DMS153 treated with DMSO at 0.1 percent for 48 hours (cell line): ENCODE measurements at regions not wholly inside any gene's neighbourhood (a gene's known extent, or its start where the extent isn't known, plus 50 kb on each side); places are given as distances from the start of the nearest gene placed in this dataset.
"Not testable (repeated sequence)": the region's sequence is repeated elsewhere in the genome, so short reads cannot be mapped to it uniquely, and the experiment has no call there.

Experiments used
- DNase-seq: peaks from one replicate; lab custom pipeline; 2025; ENCODE audit not compliant: unreplicated experiment; lab: John Stamatoyannopoulos, UW

DNA sequence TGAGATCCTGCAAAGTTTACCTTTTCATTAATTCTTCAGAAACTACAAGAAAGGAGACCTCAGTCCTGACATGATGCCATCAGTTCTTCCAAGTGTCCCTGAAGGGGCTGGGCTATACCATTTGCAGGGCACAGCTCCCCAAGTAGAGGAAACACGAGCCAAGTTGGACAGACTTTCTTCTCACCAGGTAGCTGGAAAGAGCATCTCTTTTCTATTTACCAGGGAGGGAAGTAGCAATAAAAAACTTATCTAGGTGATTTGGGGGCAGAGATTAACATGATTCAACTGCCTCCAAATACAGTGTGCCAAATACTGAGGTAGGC is 103.9 kb upstream of the KCND3 start:
- no peak for DNase-seq

- DNase-seq = no peak
Observed at GRCh38 chr1:112099979-112100378, 110.5 kb upstream of the KCND3 start.

GRCh38 chr1:112105557-112105956 is 116.1 kb upstream of the KCND3 start:
- DNase-seq = no peak

DNA sequence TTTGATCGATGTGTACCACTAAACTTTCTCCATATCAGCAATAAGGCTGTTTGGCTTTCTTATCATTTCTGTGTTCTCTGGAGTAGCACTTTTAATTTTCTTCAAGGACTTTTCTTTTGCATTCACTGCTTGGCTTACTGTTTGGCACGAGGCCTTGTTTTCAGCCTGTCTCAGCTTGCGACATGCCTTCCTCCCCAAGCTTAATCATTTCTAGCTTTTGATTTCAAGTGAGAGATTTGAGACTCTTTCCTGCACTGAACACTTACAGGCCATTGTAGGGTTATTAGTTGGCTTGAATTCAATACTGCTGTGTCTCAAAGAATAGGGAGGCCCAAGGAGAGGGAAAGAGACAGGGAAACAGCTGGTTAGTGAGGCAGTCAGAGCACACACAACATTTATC is 120.6 kb upstream of the KCND3 start:
- no peak for DNase-seq

DNA sequence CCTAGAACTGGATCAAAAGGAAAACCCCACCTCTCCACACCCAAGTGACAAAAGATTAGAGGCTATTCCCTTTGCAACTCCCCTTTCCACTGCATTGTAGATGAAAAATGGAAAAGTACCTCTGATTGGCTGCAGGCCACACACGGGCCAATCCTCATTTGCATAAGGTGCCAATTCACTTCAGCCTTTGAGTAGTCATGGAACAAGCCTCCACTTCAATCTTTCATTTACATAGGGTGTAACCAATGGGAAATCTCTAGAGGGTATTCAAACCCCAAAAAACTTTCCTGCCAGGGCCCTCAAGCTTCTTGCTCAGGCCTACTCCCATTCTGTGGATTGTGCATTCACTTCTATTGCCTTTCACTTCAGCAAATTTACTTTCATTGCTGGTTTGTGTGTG is 122.3 kb upstream of the KCND3 start:
- no peak for DNase-seq

- DNase-seq = no peak
Observed at GRCh38 chr1:112114540-112114939, 125.1 kb upstream of the KCND3 start.

DNA sequence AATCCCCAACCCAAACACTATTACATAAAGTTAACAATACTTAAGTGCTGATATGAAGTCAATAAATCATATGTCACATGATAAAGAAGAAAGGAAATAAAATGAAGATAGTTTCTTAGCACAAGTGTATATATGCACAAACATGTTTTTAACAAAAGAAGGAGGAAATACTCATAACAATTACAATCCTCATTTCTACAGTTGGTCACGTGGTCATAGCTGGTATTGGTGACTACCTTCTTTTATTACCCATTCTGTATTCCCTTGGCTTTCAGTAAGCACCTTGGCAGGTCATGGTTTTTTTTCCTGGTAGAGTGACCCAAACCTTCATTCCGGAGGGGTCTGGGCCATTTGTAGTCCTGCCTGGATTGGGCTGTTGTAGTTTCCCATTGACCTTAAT is 137.1 kb upstream of the KCND3 start:
- no peak for DNase-seq

GRCh38 chr1:112127606-112128005 is 138.1 kb upstream of the KCND3 start:
- not testable (repeated sequence) for DNase-seq

DNA sequence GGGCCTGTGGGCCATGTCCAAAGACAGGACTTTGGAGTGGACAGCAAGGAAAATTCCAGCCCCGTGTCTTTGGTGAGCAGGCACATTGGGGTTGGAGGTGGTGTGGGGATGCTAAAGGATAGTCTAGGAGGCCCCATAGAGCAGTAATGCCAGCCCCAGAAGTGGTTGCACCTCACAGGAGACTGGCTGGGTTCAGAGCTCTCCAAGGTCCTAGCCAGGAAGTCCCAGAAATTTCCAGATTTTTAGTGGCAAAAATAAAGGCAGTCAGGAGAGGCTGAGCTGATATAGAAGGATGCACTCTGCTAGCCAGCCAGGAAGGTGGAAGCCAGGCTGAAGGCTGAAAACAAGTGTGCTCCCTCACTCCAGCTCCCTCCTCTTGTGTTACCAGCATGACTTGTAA is 144.0 kb upstream of the KCND3 start:
- no peak for DNase-seq

- no peak for DNase-seq
Observed at GRCh38 chr1:112140743-112141142, 151.3 kb upstream of the KCND3 start.

- no peak for DNase-seq
Observed at GRCh38 chr1:112141301-112141700, 151.8 kb upstream of the KCND3 start.

DNA sequence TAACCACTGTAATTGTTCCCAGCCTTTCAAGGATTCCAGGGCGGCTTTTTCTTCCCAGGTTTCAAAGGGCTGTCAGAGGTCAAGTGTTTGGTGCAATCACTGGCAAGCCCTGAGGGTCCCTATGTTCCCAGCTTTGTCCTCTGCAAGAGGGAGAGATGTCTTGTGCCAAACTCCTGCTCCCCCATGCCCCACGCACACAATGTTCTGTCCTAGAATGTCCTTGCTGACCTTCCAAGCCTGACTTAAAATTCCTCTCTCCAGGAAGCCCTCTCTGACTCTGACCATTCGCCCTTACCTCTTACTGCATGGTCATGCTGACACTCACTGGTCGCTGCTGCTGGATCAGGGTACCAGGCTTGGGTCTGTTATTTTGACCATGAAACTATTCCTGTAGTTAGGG is 152.5 kb upstream of the KCND3 start:
- DNase-seq = no peak

DNA sequence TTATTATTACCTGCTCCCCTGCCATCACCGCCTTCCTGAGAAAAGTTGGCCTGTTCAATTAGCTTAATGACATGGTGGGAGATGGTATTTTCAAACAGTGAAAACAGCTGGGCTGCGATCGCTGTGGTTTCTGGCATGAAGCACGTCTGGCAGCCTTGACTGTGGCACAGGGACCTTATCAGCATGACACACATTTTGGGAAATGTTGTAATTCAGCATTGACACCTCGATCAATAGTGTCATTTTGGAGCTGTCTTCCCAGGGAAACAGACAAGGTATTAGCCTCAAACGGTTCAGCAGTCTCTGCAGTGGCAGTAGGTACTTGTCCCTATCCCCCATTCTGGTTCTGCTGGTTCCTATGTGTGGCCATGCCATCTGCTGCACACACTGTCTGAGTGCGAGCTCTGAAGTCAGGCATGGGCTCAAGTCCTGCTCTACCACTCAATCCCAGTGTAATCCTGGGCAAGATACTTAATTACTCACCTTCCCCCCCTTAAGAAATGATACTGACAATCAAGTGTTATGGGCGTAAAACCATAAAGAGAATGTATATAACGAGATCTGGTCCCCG is 154.5 kb upstream of the KCND3 start:
- no peak for DNase-seq

- DNase-seq = peak; percentile 18
Observed at GRCh38 chr1:112144733-112145426, 155.4 kb upstream of the KCND3 start.

- DNase-seq = peak; percentile 4
Observed at GRCh38 chr1:112146201-112146715, 156.8 kb upstream of the KCND3 start.

GRCh38 chr1:112160214-112160613 is 170.7 kb upstream of the KCND3 start:
- DNase-seq = not testable (repeated sequence)

GRCh38 chr1:112165375-112165774 is 175.9 kb upstream of the KCND3 start:
- no peak for DNase-seq

DNA sequence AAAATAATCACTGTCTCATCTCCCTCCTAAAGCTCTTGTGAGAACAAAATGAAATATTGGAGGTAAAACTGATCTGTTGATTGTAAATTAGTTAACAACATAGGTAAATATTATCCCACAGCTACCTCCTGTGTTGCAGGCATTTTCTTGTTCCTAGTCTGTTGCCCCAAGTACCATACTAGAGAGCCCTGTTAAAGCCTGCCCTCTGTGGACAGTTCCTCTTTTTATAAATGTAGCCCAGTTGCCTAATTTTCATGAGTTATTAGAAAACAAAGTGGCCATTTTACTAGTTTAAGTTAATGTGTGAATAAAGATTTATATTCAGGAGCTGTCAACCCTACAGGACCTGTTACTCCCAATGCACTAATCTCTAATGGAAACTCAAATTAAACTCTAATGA is 180.0 kb upstream of the KCND3 start:
- no peak for DNase-seq

DNA sequence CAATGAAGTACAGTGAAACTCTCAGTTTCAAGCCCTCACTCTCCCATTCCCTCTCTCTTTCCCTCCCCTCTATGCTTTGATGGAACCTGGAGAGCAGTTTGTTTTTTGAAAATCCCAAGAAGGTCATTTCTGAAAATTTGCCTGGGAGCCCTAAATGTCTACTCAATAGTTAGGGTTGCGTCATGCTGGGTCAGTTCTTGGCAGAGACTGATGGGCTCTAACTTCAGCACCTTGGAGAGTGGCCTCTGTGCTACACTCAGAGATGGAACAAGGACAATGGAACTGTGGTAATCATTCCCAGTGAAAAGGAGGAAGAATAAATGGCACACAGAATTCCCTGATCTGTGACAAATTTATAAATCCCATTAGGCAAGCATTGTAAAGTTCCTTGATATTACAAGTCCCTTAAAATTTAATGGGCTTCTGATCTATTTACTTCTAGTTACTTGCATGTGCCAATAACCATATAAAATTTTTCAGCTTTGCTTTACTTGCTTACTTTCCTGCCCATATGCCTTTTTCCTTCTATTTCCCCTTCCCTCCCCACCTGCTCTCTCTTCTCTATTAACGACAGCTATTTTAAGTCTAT is 182.9 kb upstream of the KCND3 start:
- no peak for DNase-seq

DNA sequence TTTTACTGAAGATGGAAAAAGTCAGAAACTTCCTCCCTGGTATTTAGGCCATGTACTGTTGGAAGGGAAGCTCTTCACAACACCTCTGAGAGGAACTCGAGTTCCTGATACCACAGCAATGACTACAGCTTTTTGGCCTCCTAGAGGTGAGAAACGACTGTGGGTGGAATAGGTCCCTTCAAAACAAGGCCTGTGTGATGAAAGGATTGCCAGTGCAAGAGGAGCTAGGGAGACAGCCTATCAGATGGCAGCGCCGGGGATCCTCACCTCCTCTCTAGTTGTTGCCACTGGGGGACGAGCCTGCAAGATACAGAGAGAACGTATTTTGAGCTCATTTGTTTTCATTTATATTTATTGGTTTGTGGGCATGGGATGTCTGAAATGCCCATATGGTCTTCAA is 187.8 kb upstream of the KCND3 start:
- DNase-seq = no peak

DNA sequence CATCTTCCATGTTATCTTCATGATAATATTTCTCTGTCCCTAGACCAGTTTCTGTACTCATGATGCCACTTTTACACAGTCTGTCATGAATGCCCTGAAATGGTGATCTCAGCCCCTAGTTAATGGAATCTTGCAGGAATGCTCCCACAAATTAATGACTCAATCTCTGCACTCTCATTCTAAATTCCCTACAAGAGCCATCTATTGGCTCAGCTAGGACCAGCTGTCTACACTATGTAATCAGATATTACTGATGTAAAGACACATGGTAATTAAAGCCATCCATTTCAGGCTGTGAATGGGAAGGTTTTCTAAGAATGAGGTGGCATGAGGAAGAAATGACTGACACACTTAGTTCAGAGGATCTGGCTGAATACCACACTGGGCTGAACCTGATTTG is 199.1 kb upstream of the KCND3 start:
- no peak for DNase-seq

DNA sequence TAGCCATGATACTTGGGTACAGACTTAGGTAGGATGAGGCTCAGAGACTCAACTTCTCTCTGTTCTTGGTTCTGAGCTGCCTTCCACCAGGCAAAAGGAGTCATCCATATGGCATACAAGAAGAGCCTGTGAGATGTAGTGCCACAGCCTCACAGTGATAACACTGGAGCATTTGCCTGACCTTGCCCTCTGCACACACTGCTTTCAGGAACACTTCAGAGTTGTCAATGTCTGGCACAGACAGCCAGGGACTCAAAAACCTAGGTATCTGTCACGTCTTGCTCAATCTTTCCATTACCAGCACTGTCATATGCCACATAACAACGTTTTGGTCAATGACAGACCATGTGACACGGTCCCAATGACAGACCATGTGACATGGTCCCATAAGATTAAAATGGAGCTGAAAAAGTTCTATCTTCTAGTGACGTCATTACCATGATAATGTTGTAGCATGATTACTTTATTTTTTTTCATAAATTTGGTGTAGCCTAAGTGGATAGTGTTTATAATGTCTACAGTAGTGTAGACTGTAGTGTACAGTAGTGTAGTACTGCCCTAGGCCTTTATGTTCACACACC is 199.9 kb upstream of the CTTNBP2NL start:
- no peak for DNase-seq
